HUES6 (cell line): ENCODE measurements at regions not wholly inside any gene's neighbourhood (a gene's known extent, or its start where the extent isn't known, plus 50 kb on each side); places are given as distances from the start of the nearest gene placed in this dataset.

Source experiments
- H3K27ac ChIP-seq: 2 replicates; pipeline ENCODE4 v1.7.0; 2013; ENCODE audit warnings: low read depth, mild to moderate bottlenecking, low read length, inconsistent platforms
- H3K27me3 ChIP-seq: 2 replicates; pipeline ENCODE4 v1.6.1; 2013; ENCODE audit warnings: low read length; ENCODE audit not compliant: control insufficient read depth, insufficient read depth
- H3K36me3 ChIP-seq: 2 replicates; pipeline ENCODE4 v1.6.1; 2013; ENCODE audit warnings: low read length; ENCODE audit not compliant: control insufficient read depth, insufficient read depth
- H3K4me1 ChIP-seq: 2 replicates; pipeline ENCODE4 v1.6.1; 2013; ENCODE audit warnings: low read length; ENCODE audit not compliant: control insufficient read depth, insufficient read depth
- H3K4me3 ChIP-seq: 2 replicates; pipeline ENCODE4 v1.5.1; 2013; ENCODE audit warnings: low read depth, low read length
- H3K9ac ChIP-seq: one replicate; pipeline ENCODE4 v1.6.1; 2013; ENCODE audit warnings: mild to moderate bottlenecking, low read length
- H3K9me3 ChIP-seq: 2 replicates; pipeline ENCODE4 v1.6.1; 2013; ENCODE audit warnings: low read depth, low read length; ENCODE audit not compliant: control insufficient read depth, insufficient read depth

GRCh38 chr17:36760425-36760824 lies 159.0 kb downstream of the MRM1 start:
- Histone ChIP-seq H3K27ac (no peak overlapping the region), H3K4me1 (peaks cover 8% of the 10 kb centered on the region), H3K9me3 (peaks cover 3% of the 10 kb centered on the region; the same call in 1 of the 2 replicates), H3K4me3 (no peak overlapping the region), H3K36me3 (no peaks in the 10 kb centered on the region), H3K9ac (no peak overlapping the region), H3K27me3 (no peaks in the 10 kb centered on the region)

DNA sequence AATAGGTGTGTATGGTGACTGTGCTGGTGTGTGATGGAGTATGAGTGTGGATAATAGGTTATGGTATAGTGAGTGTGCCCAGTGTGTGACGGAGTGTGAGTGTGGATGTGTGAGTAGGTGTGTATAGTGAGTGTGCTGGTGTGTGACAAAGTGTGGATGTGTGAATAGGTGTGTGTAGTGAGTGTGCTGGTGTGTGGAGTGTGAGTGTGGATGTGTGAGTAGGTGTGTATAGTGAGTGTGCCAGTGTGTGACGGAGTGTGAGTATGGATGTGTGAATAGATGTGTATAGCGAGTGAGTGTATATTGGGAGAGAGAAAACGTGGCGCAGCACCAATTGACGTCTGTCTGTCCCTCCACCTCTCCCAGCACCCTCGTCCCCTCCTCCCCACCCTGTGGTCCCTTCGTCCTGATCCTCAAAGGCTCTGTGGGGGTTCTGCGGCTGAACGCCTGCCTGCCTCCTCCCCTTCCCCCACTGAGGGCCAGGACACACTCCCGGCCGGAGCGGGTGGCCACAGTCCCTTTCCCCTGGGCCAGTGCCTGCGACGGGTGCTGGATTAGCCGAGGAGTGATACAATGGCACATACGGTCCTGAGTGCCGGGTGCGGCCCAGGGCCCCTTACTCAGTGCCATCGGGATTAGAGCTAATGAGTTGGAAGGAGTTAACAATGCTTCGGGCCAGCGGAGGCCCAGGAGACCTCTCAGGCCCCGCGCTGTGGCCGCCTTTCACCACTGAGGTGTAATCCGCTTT lies 160.0 kb downstream of the MRM1 start:
- Histone ChIP-seq H3K36me3 (no peaks in the 10 kb centered on the region), H3K27ac (no peak overlapping the region), H3K9ac (no peak overlapping the region), H3K27me3 (no peaks in the 10 kb centered on the region), H3K4me3 (no peak overlapping the region), H3K9me3 (peaks cover 3% of the 10 kb centered on the region; the same call in 1 of the 2 replicates), H3K4me1 (peaks cover 8% of the 10 kb centered on the region)

DNA sequence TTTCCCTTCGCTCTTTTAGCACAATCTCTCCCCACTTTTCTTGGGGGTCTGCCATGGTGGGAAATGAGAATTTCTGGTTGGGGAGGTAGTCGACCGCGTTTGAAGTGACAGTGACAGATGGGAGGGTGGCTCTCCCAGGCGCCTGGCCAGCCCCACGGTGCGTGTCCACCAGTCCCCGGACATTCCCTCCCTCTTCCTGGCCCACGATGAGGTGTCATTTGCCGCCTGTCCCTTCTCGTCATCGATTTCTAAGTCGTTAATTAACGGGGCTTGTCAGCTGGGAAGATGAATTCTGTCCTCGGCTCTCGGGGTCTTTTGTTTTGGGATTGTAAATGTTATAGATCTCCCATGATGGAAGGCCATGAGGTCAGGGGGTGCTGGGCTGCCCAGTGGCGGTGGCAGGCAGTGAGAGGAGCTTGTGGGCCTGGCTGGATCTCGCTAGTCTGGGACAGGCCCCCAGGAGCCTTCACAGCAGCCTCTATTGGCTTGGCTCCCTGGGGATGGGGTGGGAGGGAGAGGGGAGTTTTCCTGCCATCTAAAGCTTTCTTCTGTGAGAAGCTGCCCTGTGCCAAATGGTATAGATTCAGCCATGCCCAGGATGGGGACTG lies 164.2 kb downstream of the MRM1 start:
- Histone ChIP-seq H3K4me3 (no peak overlapping the region), H3K4me1 (peaks cover 11% of the 10 kb centered on the region), H3K36me3 (no peaks in the 10 kb centered on the region), H3K27me3 (no peaks in the 10 kb centered on the region), H3K27ac (no peak overlapping the region), H3K9ac (no peak overlapping the region), H3K9me3 (no peaks in the 10 kb centered on the region)

DNA sequence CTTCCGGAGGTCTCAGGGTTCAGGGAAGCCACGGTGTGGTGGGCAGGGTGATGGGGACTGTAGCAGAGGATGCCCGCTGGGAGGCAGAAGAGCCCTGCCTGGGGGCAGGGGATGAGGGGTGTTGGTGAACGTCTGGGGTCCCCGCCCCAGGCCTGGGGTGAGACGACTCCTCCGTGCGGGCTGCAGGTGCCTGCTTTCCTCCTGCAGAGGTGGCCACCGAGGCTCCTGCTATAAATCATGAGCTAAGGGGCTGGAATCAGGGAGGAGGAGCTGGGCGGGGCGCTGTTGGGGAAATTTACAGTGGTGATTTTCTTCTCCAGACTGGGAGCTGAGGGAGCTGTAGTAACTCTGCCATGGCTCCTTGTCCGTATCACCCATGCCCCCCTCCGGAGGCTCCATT lies 167.0 kb downstream of the MRM1 start:
- peaks cover 29% of the 10 kb centered on the region for H3K4me1 ChIP-seq
- H3K4me3 ChIP-seq = no peak overlapping the region
- no peak overlapping the region for H3K27ac ChIP-seq
- H3K36me3 ChIP-seq = no peaks in the 10 kb centered on the region
- H3K9me3 ChIP-seq = no peaks in the 10 kb centered on the region
- H3K27me3 ChIP-seq = no peaks in the 10 kb centered on the region; the same call in 1 of the 2 replicates
- H3K9ac ChIP-seq = no peak overlapping the region

- H3K4me3 ChIP-seq = peak overlapping the region; percentile 35
- no peaks in the 10 kb centered on the region for H3K9me3 ChIP-seq
- peaks cover 3% of the 10 kb centered on the region; the same call in 1 of the 2 replicates for H3K27me3 ChIP-seq
- H3K36me3 ChIP-seq = no peaks in the 10 kb centered on the region
- no peak overlapping the region for H3K9ac ChIP-seq
- 0 out of 2 replicates have a peak overlapping the region, but pooled peaks have one; percentile 22 for H3K27ac ChIP-seq
- peaks cover 48% of the 10 kb centered on the region for H3K4me1 ChIP-seq
Observed at GRCh38 chr17:36773039-36773438, 164.2 kb upstream of the LHX1 start.

DNA sequence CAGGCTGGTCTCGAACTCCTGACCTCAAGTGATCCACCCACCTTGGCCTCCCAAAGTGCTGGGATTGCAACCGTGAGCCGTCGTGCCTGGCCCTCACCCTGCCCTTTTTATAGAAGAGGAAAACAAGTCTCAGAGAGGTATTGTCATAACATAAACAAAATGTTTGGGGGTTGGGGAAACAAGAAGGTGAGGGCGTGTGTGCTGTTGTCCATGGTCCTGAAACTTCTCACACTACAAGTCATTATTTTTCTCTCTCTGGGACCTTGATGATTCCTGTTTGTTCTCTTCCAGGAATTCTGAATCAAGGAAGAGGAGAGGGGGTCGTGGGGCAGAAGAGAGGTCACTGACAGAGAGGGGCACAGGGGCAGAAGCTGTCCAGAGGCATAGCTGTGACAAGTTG lies 160.2 kb upstream of the LHX1 start:
- Histone ChIP-seq H3K9ac (no peak overlapping the region), H3K4me3 (no peak overlapping the region), H3K4me1 (peaks cover 32% of the 10 kb centered on the region), H3K27me3 (peaks cover 19% of the 10 kb centered on the region; the same call in 1 of the 2 replicates), H3K27ac (no peak overlapping the region), H3K9me3 (no peaks in the 10 kb centered on the region), H3K36me3 (no peaks in the 10 kb centered on the region)

GRCh38 chr17:36778448-36778847 lies 158.8 kb upstream of the LHX1 start:
- no peaks in the 10 kb centered on the region for H3K9me3 ChIP-seq
- no peaks in the 10 kb centered on the region for H3K36me3 ChIP-seq
- peaks cover 22% of the 10 kb centered on the region; the same call in 1 of the 2 replicates for H3K27me3 ChIP-seq
- H3K4me1 ChIP-seq = peaks cover 22% of the 10 kb centered on the region
- no peak overlapping the region for H3K4me3 ChIP-seq
- no peak overlapping the region for H3K27ac ChIP-seq
- no peak overlapping the region for H3K9ac ChIP-seq

DNA sequence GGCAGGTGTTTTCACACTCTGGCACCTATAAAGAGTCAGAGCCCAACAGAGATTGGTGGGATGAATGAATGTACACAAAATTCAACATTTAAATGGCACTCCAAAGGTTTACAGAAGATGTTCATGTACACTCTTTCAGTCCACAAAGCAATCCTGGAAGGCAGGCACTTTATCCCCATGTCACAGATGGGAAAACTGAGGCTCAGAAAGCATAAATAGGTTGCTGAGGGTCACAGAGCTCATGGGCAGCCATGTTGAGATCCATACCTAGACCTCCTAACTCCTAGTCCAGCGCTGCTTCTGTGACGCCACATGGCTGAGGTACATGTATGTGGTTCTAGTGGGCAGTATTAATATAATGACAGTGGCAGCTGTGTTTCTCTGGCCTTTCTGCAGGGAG lies 157.7 kb upstream of the LHX1 start:
- no peaks in the 10 kb centered on the region for H3K36me3 ChIP-seq
- H3K4me3 ChIP-seq = no peak overlapping the region
- H3K27me3 ChIP-seq = peaks cover 22% of the 10 kb centered on the region; the same call in 1 of the 2 replicates
- H3K9me3 ChIP-seq = no peaks in the 10 kb centered on the region
- H3K9ac ChIP-seq = no peak overlapping the region
- H3K4me1 ChIP-seq = peaks cover 12% of the 10 kb centered on the region; the same call in 1 of the 2 replicates
- H3K27ac ChIP-seq = no peak overlapping the region

DNA sequence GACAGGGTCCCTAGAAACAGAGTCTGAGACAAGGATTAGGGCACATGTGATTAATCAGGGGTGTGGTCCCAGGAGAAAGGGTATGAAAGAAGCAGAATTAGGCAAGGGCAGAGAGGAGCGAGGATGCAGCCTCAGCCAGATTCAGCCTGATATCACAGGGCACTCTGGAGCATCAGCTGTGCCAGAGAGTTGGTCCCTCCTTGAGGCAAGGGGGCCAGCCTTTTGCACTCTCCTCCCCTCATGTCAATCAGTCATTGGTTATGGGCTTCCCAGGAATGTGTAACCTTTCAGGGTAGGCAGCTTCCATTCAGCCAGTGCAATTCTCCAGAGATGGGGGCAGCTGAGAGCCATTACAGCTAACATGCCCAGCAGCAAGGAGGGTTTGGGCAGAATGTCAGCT lies 152.6 kb upstream of the LHX1 start:
- H3K36me3 ChIP-seq = no peaks in the 10 kb centered on the region
- H3K27ac ChIP-seq = no peak overlapping the region
- no peak overlapping the region for H3K9ac ChIP-seq
- peaks cover 8% of the 10 kb centered on the region; the same call in 1 of the 2 replicates for H3K27me3 ChIP-seq
- no peak overlapping the region for H3K4me3 ChIP-seq
- no peaks in the 10 kb centered on the region for H3K9me3 ChIP-seq
- no peaks in the 10 kb centered on the region for H3K4me1 ChIP-seq

DNA sequence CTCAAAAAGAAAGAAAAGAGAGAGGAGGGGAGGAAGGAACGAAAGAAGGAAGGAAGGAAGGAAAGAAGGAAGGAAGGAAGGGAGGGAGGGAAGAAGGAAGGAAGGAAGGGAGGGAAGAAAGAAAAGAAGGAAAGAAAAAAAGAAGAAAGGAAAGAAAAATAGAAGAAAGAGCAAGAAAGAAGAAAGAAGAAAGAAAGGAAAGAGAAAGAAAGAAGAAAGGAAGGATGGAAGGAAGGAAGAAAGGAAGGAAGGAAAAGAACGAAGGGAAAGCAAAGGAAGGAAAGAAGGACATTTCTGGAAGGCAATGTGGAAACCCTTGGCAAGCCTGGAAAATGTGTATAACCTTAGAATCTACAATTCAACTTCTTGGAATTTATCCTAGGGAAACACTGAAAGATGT lies 150.4 kb upstream of the LHX1 start:
- Histone ChIP-seq H3K4me1 (peaks cover 10% of the 10 kb centered on the region), H3K9ac (no peak overlapping the region), H3K9me3 (no peaks in the 10 kb centered on the region), H3K27ac (no peak overlapping the region), H3K4me3 (no peak overlapping the region), H3K27me3 (peaks cover 8% of the 10 kb centered on the region; the same call in 1 of the 2 replicates), H3K36me3 (no peaks in the 10 kb centered on the region)
